ENCODE measurements at regions not wholly inside any gene's neighbourhood (a gene's known extent, or its start where the extent isn't known, plus 50 kb on each side); places are given as distances from the start of the nearest gene placed in this dataset.

DNA sequence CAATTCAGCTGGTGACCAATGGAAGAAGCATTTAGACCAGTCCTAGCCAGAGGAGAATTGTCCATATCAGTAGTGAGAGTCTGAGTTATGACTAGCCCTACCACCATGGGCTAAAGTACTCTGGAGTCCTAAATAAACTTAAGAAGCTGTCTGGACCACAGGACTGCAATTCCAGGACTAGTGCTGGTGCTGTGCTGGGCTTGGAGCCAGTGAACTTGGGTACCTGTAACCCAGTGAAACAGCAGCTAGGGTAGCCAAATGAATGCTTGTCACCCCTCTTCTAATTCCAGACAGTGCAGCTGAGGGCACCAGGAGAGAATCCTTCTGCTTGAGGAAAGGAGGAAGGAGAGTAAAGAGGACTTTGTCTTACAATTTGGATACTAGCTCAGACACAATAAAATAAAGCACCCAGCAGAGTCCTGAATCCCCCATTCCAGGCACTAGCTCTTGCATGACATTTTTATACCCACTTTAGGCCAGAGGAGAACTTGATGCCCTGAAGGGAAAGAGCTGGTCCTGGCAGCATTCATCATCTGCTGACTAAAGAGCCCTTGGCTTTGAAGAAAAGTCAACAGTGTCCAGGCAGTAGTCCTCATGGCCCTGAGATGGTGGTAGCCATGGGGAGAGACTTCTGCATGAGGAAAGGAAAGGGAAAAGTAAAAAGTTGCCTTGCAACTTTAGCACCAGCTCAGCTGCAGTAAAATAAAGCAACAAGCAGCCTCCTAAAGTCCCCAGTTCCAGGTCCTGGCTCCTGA lies 2675.7 kb downstream of the PCDH7 start:
- TF ChIP-seq, protein P1, sequence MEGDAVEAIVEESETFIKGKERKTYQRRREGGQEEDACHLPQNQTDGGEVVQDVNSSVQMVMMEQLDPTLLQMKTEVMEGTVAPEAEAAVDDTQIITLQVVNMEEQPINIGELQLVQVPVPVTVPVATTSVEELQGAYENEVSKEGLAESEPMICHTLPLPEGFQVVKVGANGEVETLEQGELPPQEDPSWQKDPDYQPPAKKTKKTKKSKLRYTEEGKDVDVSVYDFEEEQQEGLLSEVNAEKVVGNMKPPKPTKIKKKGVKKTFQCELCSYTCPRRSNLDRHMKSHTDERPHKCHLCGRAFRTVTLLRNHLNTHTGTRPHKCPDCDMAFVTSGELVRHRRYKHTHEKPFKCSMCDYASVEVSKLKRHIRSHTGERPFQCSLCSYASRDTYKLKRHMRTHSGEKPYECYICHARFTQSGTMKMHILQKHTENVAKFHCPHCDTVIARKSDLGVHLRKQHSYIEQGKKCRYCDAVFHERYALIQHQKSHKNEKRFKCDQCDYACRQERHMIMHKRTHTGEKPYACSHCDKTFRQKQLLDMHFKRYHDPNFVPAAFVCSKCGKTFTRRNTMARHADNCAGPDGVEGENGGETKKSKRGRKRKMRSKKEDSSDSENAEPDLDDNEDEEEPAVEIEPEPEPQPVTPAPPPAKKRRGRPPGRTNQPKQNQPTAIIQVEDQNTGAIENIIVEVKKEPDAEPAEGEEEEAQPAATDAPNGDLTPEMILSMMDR (IDR thresholded peaks at IDR 0.05) = no peak
- TF ChIP-seq POLR2A (IDR thresholded peaks at IDR 0.05) = no peak

Measured in adrenal gland (tissue), 5 donors.